ENCODE measurements at regions not wholly inside any gene's neighbourhood (a gene's known extent, or its start where the extent isn't known, plus 50 kb on each side); places are given as distances from the start of the nearest gene placed in this dataset.

DNA sequence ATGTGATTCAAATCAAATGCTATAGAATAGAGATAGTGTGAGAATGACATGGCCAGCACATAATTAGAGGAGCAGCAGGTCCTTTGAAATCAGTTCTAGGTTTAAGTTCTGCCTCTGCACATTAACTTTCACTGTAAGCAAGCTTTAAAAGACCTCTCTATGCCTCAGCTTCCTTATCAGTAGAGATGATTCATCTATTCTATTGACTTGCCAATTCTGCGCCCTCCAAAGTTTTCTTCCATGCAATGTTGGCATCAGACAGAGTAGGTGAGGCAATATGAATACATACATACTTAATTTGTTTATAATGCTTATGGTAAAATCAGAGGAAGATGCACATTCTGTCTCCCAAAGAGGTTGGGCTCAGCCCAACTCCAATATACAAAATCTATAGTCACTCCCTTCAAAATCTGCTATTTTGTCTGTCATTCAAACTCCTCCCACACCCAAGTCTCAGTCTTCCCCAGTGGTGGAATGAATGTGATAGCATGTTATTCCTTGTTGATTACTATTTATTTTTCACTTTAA is 525.5 kb downstream of the RFC3 start:
- no peak for ATAC-seq
- no peak for TF ChIP-seq SNAI2 (CRISPR knock-in tag; IDR thresholded peaks at IDR 0.05)
- TF ChIP-seq GLIS3 (CRISPR knock-in tag; IDR thresholded peaks at IDR 0.05), result no peak
- TF ChIP-seq ZNF565 (CRISPR knock-in tag; conservative IDR thresholded peaks at IDR 0.05; ENCODE audit: low read depth), result no peak
- TF ChIP-seq BACH2 (CRISPR knock-in tag; IDR thresholded peaks at IDR 0.05; ENCODE audit: borderline replicate concordance), result no peak
- no peak for TF ChIP-seq ZFP30 (CRISPR knock-in tag; IDR thresholded peaks at IDR 0.05)
- no peak for TF ChIP-seq ZFP3 (CRISPR knock-in tag; IDR thresholded peaks at IDR 0.05)
- TF ChIP-seq ZC3H10 (CRISPR knock-in tag; IDR thresholded peaks at IDR 0.05), result no peak
- TF ChIP-seq, protein P1, sequence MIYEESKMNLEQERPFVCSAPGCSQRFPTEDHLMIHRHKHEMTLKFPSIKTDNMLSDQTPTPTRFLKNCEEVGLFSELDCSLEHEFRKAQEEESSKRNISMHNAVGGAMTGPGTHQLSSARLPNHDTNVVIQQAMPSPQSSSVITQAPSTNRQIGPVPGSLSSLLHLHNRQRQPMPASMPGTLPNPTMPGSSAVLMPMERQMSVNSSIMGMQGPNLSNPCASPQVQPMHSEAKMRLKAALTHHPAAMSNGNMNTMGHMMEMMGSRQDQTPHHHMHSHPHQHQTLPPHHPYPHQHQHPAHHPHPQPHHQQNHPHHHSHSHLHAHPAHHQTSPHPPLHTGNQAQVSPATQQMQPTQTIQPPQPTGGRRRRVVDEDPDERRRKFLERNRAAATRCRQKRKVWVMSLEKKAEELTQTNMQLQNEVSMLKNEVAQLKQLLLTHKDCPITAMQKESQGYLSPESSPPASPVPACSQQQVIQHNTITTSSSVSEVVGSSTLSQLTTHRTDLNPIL (CRISPR knock-in tag; IDR thresholded peaks at IDR 0.05; ENCODE audit: low read depth), result no peak
- no peak for TF ChIP-seq ARNTL (CRISPR knock-in tag; IDR thresholded peaks at IDR 0.05; ENCODE audit: borderline replicate concordance, low read depth)
- TF ChIP-seq TCF4 (CRISPR knock-in tag; IDR thresholded peaks at IDR 0.05; ENCODE audit: borderline replicate concordance), result no peak
- TF ChIP-seq, protein P2, sequence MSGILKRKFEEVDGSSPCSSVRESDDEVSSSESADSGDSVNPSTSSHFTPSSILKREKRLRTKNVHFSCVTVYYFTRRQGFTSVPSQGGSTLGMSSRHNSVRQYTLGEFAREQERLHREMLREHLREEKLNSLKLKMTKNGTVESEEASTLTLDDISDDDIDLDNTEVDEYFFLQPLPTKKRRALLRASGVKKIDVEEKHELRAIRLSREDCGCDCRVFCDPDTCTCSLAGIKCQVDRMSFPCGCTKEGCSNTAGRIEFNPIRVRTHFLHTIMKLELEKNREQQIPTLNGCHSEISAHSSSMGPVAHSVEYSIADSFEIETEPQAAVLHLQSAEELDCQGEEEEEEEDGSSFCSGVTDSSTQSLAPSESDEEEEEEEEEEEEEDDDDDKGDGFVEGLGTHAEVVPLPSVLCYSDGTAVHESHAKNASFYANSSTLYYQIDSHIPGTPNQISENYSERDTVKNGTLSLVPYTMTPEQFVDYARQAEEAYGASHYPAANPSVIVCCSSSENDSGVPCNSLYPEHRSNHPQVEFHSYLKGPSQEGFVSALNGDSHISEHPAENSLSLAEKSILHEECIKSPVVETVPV (CRISPR knock-in tag; IDR thresholded peaks at IDR 0.05), result no peak
- TF ChIP-seq, protein P3, sequence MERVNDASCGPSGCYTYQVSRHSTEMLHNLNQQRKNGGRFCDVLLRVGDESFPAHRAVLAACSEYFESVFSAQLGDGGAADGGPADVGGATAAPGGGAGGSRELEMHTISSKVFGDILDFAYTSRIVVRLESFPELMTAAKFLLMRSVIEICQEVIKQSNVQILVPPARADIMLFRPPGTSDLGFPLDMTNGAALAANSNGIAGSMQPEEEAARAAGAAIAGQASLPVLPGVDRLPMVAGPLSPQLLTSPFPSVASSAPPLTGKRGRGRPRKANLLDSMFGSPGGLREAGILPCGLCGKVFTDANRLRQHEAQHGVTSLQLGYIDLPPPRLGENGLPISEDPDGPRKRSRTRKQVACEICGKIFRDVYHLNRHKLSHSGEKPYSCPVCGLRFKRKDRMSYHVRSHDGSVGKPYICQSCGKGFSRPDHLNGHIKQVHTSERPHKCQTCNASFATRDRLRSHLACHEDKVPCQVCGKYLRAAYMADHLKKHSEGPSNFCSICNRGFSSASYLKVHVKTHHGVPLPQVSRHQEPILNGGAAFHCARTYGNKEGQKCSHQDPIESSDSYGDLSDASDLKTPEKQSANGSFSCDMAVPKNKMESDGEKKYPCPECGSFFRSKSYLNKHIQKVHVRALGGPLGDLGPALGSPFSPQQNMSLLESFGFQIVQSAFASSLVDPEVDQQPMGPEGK (CRISPR knock-in tag; IDR thresholded peaks at IDR 0.05; ENCODE audit: borderline replicate concordance), result no peak
- no peak for TF ChIP-seq ESRRG (CRISPR knock-in tag; IDR thresholded peaks at IDR 0.05)
- no peak for TF ChIP-seq CSDC2 (CRISPR knock-in tag; IDR thresholded peaks at IDR 0.05)
- no peak for TF ChIP-seq RARB (CRISPR knock-in tag; IDR thresholded peaks at IDR 0.05)
- TF ChIP-seq ZNF8 (CRISPR knock-in tag; IDR thresholded peaks at IDR 0.05), result no peak

DNA sequence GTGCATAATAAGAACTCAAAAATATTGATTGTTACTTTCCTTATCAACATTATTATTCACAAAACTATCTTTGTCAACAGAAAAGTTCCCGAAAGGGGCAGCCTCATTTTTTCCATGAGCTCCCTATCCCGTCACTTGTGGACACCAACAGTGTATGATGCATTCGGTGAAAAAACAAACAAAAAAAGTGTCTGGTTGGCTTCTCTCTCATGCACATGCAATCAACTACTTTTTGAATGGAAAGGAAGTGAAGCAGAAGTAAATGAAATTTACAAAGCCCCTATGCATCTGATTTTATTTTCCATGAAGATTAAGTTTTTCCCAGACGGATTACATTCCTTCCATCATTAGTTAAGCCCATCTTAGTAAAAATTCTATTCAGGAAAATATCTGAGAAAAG is 526.9 kb downstream of the RFC3 start:
- ATAC-seq, result no peak
- no peak for TF ChIP-seq RARB (CRISPR knock-in tag; IDR thresholded peaks at IDR 0.05)

DNA sequence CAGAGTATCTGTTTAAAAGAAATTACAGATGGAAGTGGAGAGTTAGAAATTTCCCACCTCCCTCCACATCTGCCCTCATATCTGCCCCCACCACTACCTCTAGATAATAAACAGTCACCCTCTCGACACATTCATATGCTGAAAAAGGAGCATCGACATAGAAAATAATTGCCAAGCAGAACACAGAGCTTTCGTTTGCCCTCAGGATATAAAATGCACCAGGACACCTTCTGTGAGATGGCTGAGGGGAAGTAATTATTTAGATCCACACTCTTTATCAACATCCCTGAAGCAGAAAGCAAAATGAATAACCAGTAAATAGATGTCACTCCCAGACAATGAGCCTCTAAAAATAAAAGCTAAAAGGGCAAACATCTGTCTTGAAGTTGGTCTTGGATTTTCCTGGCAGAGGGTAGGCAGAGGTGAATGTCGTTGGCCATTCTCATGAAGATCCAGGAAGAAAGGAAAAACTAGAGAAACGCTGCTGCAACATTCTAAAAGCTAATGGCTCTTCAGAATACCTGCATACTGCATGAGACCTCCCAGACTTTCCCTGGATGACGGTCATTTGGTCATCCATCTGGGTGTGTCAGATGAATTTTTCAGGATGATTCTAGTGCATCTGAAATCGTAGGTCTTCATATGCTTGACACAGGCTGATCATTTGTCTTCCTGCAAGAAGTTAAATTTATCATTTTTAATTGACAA is 527.5 kb downstream of the RFC3 start:
- ATAC-seq, result no peak
- TF ChIP-seq ZNF565 (CRISPR knock-in tag; conservative IDR thresholded peaks at IDR 0.05; ENCODE audit: low read depth) (no peak), ZNF70 (CRISPR knock-in tag; IDR thresholded peaks at IDR 0.05) (no peak), ISL1 (CRISPR knock-in tag; IDR thresholded peaks at IDR 0.05) (no peak), ESRRG (CRISPR knock-in tag; IDR thresholded peaks at IDR 0.05) (no peak), ARNTL (CRISPR knock-in tag; IDR thresholded peaks at IDR 0.05; ENCODE audit: borderline replicate concordance, low read depth) (no peak), RARB (CRISPR knock-in tag; IDR thresholded peaks at IDR 0.05) (no peak), ZC3H10 (CRISPR knock-in tag; IDR thresholded peaks at IDR 0.05) (no peak), TOX (CRISPR knock-in tag; IDR thresholded peaks at IDR 0.05; ENCODE audit: borderline replicate concordance) (no peak), ZFP30 (CRISPR knock-in tag; IDR thresholded peaks at IDR 0.05) (no peak), ZFP3 (CRISPR knock-in tag; IDR thresholded peaks at IDR 0.05) (no peak), SNAI2 (CRISPR knock-in tag; IDR thresholded peaks at IDR 0.05) (no peak)
- TF ChIP-seq, protein P2 (CRISPR knock-in tag; IDR thresholded peaks at IDR 0.05), result no peak
- TF ChIP-seq, protein P4, sequence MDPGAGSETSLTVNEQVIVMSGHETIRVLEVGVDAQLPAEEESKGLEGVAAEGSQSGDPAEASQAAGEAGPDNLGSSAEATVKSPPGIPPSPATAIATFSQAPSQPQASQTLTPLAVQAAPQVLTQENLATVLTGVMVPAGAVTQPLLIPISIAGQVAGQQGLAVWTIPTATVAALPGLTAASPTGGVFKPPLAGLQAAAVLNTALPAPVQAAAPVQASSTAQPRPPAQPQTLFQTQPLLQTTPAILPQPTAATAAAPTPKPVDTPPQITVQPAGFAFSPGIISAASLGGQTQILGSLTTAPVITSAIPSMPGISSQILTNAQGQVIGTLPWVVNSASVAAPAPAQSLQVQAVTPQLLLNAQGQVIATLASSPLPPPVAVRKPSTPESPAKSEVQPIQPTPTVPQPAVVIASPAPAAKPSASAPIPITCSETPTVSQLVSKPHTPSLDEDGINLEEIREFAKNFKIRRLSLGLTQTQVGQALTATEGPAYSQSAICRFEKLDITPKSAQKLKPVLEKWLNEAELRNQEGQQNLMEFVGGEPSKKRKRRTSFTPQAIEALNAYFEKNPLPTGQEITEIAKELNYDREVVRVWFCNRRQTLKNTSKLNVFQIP (CRISPR knock-in tag; IDR thresholded peaks at IDR 0.05; ENCODE audit: borderline replicate concordance, low read depth), result no peak
- TF ChIP-seq, protein P3 (CRISPR knock-in tag; IDR thresholded peaks at IDR 0.05; ENCODE audit: borderline replicate concordance), result no peak

Data from SK-N-SH treated with all-trans-retinoic acid at 6 μM for 48 hours (cell line).